ENCODE measurements at regions not wholly inside any gene's neighbourhood (a gene's known extent, or its start where the extent isn't known, plus 50 kb on each side); places are given as distances from the start of the nearest gene placed in this dataset.

DNA sequence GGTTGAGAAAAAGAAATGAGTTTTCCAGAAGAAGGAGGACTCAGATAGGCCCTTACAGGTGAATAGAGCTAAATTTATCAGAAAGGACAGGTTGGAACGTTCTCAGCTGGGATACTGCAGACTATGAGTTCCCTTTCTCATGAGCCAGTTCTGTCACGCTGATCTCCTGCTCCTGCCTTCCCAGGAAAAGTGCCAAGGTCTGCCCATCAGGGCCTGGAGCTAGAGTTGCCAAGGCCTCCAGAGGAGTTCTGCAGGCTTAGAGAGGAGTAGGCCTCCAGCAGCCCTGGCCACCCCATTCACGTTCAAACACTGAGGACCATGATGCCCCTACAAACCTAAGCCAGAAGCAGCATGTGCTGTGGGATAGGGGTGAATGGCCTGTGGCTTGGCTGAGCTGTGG lies 126.8 kb upstream of the TNR start:
- in situ Hi-C loops (cut with HindIII; ENCODE audit: low sequenced_read_pairs), result no loop called here
- DNase-seq (ENCODE audit: low spot score), result peak; percentile 88

DNA sequence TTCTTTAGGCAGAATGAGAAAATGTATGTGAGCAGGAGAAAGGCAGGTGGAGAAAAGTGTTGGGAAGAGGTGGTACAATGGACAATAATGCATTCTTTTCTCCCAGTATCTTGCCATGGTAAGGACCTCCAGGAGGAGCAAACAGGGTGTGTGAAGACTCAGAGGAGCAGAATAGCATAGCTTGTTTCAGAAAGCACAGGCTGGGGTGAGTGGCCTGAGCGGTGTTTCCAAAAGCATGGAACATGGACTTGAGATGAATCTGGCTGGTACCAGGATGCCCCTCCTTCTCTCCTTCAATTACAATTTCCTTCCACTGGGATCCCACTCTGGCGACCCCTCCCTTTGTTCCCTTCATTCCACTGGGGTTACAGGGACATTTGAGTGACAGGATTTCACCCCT lies 123.4 kb upstream of the TNR start:
- no peak for DNase-seq (ENCODE audit: low spot score)
- in situ Hi-C loops (cut with HindIII; ENCODE audit: low sequenced_read_pairs), result no loop called here

DNA sequence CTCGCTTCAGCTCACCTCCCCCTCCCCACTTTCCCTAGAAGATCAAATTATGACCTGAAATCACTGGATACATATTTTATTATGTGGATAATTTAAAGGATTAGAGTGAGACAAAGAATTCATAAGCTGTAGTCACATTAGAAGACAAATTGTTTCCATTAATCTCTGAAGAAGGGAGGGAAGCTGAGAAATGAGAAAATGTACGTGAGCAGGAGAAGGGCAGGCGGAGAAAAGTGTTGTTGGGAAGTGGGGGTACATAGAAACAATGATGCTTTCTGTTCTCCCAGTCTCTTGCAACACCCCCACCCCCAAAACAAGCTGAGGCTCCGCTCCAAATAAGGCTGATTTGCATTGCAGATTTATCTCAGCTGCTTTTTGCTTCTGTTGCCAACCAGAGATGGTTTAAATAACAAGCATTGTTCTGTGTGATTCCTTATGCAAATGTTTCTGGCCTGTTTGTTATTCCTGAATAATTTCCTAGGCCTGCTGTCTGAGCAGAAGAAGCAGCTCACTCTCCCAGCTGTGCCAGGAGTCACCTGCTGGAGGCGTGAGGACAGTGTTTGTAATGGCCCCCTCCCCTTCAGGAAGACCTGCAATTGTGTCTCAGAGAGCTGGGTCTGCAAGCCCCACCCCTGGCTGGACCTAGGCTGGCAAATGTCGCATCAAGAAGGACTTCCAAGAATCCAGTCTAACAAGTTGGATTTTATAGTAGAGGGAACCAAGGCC lies 121.8 kb upstream of the TNR start:
- in situ Hi-C loops (cut with HindIII; ENCODE audit: low sequenced_read_pairs), result no loop called here
- DNase-seq (ENCODE audit: low spot score), result peak; percentile 32

DNA sequence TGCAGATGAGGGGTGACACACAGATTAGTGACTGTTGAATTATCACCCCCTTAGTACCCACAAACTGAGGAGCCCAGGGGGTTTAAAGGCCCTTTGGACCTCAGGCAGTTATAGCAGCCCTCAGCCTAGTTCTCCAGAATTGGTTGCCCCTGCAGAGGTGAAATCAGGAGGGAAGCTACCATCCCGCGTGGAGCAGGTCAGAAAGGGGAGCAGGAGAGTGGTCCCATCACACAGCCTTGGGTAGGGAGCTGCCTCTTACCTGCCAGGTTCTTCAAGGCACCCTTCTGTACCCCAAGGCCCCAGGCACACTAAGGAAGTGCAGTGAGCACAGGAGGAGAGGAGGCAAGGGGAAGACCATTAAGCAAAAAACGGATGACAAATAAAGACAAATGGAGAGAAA lies 121.2 kb upstream of the TNR start:
- no peak for DNase-seq (ENCODE audit: low spot score)
- in situ Hi-C loops (cut with HindIII; ENCODE audit: low sequenced_read_pairs), result no loop called here

DNA sequence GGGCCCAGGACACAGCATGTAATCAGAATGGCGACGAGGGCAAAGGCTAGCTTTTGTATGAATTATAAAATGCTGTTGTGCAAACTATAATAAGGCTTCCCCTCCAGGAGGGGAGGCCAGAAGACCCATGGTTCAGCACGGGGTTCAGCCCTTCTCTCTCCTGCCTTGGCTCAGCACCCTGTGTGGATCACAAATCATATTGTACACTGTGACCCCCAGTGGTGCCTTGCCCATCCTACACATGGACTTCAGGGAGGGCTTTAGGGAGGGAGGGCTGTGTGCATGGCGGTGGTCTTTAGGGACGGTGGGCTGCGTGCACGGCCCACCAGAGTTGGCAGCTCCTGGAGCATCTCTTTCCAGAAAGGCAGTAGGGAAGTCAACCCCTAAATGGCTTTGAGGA lies 120.8 kb upstream of the TNR start:
- no peak for DNase-seq (ENCODE audit: low spot score)

DNA sequence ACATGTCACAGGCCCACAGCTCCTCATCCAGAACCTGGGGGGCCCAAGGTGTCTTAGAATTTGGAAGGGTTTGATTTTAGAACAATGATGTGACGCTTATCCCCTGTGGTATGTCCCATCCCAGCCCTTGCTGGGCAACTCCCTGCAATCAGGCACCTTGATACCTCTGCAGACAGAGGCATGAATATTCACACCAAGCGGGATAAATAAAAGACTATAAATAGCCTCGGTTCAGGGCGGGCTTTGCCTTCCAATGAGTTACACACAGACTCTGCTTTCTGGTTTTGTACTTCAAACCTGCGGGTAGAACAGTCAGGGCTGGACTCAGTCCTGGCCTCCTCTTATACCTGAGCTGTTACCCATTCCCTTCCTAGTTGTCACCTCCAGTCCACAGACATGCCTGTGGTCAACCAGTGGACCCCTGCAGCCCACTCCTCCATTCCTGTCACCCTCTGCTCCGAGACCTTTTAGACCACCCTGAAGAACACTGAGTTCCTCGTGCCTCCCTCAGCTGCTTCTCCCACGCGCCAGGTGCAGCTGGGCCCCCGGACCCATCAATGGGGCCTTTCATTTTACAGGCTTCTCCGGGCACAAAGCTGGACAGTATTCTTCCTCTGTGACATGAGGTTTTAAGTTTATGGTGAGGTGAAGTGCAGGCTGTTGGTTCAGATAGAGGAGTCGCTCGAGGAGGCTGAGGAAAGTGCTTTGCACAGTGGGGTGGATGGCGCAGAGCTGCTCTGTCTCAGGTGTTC lies 120.1 kb upstream of the TNR start:
- in situ Hi-C loops (cut with HindIII; ENCODE audit: low sequenced_read_pairs), result no loop called here
- DNase-seq (ENCODE audit: low spot score), result no peak

More for the DNA sequence above, 120.8 kb upstream of the TNR start:
- in situ Hi-C loops (cut with HindIII; ENCODE audit: low sequenced_read_pairs), result no loop called here

DNA sequence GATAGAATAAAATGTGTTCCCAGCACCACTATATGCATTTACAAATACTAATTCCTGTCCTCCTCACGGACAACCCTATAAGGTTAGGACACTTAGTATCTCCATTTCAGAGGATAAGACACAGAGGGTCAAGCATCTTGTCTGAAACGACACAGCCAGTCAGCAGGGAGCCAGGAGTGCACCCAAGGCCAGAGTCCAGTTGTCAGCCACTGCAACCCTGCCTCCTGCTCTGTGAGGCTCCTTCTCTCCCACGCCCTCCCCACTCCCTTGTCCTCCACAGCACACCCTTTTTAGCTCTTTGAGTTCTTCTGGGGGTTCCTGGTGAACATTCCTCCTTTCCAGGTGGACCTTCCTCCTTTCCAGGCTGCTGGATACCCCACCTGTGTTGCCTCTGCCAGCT lies 119.0 kb upstream of the TNR start:
- in situ Hi-C loops (cut with HindIII; ENCODE audit: low sequenced_read_pairs), result no loop called here
- DNase-seq (ENCODE audit: low spot score), result no peak

DNA sequence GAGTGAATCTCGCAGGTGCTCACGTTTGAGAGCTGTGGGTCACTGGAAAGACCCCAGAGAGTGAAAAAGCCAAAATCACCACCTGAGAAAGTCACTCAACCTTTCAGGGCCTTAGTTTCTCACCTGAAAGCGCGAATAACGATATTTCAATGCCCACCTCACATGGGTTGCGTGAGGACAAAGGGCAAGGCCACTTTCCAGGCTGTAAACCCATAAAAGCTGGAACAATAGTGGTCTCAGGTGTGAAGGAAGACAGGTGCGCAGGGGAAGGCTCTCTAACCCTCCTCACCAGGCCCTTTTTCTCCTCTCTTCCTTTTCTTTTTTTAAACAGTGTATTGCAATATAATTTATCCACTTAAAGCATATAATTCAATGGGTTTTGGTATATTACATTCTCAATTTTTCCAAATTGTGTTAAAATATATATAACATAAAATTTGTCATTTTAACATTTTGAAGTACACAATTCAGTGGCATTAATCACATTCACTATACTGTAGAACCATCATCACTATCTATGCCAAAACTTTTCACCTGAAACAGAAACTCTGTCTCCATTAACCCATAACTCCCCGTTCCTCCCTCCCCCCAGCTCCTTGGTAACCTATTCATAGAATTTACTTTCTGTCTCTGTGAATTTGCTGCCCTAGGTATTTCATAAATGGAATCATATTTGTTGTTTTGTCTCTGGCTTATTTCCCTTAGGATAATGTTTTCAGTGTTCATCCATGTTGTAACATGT lies 118.4 kb upstream of the TNR start:
- in situ Hi-C loops (cut with HindIII; ENCODE audit: low sequenced_read_pairs), result no loop called here
- no peak for DNase-seq (ENCODE audit: low spot score)

DNA sequence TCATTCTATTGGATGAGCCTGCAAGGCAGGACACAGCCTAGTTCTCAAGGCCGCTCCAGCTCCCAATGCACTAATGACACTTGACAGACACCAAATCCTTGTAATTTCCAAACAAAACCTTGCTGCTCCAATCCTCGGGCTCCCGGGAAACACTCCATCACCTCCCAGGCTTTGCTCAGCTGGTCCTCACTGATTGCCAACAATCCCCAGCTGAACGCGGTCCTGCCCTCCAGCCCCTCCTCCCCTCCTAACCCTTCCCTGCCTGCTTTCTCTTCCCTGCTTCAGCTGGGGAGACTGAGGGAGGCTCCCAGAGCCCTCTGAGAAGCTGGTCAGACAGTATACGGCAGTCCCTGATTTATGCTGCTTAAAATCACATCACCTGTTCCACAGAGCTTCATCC lies 114.4 kb upstream of the TNR start:
- in situ Hi-C loops (cut with HindIII; ENCODE audit: low sequenced_read_pairs), result no loop called here
- DNase-seq (ENCODE audit: low spot score), result peak; percentile 77

DNA sequence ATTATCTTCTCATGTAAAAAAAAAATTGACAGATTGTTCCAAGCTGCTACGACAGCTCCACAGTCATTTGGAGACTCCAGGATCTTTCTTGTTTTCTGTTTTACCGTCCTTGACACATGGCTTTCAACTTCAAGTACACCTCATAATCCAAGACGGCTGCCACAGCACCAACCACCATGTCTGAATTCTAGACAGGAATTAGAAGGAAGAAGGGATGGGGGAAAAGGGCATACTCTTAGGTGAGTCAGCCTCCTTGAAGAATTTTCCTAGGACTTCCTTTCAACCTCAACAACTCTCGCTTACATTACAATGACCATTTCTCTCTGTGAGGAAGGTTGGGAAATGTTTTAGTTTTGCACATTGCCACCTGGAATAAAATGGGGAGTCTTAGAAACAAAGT lies 110.3 kb upstream of the TNR start:
- DNase-seq (ENCODE audit: low spot score), result no peak
- in situ Hi-C loops (cut with HindIII; ENCODE audit: low sequenced_read_pairs), result no loop called here

DNA sequence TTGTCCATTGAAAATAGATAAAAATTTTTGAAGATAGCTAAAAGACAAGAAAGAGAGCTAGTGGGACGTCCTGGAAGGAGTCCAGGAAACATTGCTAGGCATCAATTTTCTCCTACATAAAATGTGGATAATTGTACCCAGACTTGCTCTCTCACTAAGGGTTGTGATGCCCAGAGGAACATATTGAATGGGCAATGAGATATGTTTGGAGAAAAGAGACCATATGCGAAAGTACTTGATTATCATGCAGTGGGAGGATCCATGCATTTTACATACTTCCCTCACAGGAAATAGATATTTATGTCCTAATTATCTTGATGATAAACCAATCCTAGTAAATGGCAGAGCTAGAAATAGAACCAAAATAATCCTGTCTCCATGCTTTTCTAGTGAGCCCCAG lies 108.4 kb upstream of the TNR start:
- DNase-seq (ENCODE audit: low spot score), result no peak
- in situ Hi-C loops (cut with HindIII; ENCODE audit: low sequenced_read_pairs), result no loop called here

DNA sequence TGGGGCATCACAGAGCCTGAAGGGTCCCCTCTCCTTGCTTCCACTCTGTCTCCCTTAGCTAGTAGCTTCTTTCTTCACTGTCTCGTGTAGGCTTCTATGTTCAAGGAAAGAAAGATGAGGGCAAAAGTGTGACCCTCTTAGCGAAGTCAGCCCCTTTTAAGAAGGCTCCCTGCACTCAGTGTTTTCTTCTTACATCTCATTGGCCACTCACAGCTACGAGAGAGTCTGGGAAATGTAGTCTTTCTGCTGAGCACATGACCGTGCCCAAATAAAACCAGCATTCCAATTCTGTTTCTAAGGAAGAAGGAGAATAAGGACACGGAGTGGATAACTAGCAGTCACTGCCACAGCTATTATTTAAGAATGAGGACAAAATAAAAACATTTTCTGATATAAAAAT lies 104.9 kb upstream of the TNR start:
- peak; percentile 9 for DNase-seq (ENCODE audit: low spot score)
- in situ Hi-C loops (cut with HindIII; ENCODE audit: low sequenced_read_pairs), result no loop called here

DNA sequence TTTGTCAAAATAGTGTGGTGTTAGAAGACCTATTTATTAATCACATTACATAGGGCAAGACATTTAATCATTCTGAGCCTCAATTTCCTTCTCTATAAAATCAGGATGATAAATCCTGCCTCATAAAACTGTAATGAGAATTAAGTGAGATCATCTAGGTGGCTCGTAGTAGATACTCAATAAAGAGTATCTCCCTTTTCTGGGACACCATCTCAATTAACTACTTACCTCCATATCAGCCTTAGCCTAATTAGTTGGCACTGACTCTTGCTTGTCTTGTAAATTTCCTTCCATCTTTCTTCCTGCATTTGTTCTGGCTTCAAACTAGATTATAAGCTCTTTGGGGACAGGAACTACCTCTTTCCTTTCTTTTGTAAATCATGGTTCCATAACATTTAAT lies 102.6 kb upstream of the TNR start:
- DNase-seq (ENCODE audit: low spot score), result no peak
- in situ Hi-C loops (cut with HindIII; ENCODE audit: low sequenced_read_pairs), result no loop called here

DNA sequence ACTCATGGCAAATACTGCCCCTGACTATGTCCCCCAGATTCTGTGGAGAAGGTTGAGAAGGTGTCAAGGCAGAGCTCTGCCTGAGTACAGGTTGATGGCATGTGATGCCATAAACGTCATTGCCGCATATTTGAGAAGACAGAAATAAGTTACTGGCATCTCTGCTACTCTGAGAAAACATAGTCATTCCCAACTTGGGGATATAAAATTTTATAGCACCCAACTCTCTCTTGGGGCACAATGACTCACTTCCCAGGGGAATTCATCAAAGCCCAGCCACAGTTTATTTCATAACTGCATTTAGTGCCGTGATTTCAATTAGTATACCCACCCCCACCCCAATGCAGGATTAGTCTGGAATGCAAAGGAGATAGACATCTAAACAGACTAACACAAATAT lies 101.9 kb upstream of the TNR start:
- in situ Hi-C loops (cut with HindIII; ENCODE audit: low sequenced_read_pairs), result no loop called here
- DNase-seq (ENCODE audit: low spot score), result no peak

DNA sequence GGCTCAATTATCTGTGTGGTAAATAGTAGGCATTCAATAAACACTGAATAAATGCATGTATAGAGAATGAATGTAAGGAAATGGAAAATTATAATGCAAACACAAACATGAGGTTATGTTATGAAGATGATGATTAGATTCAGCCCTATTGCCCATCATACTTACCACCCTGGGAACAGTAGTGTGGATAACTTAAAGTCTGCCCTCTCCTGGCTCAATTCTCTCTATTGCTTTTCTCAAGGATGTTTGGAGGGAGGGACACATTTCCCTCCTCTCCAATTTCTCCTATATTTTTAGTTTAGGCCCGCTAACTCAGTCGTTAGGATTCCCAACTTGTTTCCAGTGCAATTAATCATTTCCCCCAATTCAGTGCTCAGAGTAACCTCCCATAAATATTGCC lies 101.5 kb upstream of the TNR start:
- DNase-seq (ENCODE audit: low spot score), result no peak
- in situ Hi-C loops (cut with HindIII; ENCODE audit: low sequenced_read_pairs), result no loop called here

DNA sequence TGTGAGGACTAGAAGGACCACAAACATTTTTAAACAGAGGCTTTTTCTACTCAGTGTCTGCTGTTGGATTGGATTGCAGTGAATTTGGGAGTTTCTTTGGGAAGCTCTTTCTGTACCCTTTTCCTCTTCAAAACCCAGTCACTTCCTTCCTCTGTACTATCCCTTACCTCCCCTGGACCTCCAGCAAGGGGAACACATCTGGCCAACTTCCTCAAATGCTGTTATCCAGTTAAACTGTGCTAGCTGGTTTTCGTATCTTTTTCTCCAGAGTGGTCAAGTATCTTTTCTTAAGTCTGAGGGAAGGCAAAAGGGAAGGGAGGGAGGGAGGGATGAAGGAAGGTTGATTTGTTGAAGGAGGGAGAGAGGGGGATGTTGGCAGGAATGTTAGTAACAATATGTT lies 99.2 kb upstream of the TNR start:
- in situ Hi-C loops (cut with HindIII; ENCODE audit: low sequenced_read_pairs), result no loop called here
- no peak for DNase-seq (ENCODE audit: low spot score)

DNA sequence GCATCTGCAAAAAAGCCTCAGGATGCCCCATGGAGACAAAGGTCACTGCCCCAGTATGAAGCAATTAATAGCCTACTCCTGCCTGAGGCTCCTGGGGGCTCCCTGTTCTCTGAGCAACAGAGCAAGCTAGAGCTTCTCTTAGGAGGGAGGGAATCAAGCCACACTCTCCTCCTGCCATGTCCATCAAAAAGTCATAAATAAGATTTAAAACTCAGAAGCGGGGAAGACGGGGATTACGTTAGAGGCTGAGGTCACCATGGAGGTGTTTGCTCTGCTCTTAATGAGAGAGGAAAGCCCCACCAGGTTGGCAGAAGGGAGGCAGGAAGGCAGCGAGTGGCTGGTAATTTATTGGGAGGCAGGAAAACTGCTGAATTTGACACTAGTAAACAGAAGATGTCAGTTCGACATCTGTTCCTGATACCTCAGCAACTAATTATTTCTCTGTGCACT lies 98.4 kb upstream of the TNR start:
- DNase-seq (ENCODE audit: low spot score), result no peak
- in situ Hi-C loops (cut with HindIII; ENCODE audit: low sequenced_read_pairs), result no loop called here

DNA sequence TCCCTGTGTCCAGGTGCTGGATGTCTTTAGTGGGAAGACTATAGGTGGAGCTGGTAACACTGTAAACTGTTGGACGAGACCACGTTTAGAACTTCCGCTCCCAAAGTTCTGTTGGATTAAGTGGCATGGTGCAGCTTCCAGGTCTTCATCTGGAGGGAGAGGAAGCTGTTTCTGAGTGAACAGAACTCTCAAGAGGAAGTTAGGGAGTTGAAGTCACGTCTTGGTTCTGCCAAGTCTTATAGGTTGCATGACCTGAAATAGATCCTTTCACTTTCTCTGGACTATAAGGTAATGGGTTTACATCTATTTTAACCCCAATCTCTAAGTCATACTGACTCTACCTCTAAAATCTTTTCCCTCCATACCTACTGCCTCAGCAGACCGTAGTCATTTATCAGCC lies 97.4 kb upstream of the TNR start:
- in situ Hi-C loops (cut with HindIII; ENCODE audit: low sequenced_read_pairs), result no loop called here
- DNase-seq (ENCODE audit: low spot score), result no peak

DNA sequence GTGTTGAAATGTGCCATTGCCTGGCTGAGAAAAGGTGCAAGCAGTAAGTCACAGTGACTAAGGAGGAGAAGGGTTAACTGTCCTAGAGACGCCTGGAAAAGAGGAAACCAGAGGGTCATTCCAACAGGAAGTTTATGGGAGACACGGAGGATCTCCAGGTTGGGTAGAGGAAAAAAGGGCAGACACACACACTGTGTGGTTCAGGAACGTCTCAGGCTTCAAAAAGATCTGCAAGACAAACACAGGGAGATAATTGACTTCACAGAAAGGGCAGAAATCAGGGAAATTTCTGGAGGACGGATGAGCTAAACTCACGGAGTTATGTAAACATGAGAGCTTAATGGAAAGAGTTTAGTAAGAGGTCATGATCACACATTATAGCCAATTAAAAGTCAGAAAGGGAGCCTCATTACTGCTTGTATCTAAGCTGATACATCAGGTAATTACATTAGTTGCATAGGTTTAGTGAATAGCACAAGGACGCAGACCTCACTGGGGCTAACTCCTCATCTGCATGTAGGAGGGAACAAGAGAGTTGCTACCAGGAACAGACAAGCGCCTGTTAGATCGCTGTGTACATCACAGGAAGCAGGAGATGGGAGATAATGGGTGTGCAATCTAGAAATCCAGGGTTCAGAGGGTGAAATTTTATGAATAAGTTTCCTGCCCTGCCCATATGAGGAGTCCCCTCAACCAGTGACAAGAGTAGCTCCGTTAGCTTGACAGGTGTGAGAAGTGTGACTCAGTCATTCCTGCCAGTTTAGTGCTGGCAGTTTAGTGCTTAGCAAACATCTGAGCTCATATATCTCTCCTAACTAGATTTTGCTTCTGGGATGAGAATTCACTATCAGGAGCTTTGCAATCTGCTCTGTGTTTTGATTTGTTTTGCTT lies 96.6 kb upstream of the TNR start:
- in situ Hi-C loops (cut with HindIII; ENCODE audit: low sequenced_read_pairs), result no loop called here
- no peak for DNase-seq (ENCODE audit: low spot score)

Measured in G401 (cell line).